ENCODE measurements at regions not wholly inside any gene's neighbourhood (a gene's known extent, or its start where the extent isn't known, plus 50 kb on each side); places are given as distances from the start of the nearest gene placed in this dataset.

DNA sequence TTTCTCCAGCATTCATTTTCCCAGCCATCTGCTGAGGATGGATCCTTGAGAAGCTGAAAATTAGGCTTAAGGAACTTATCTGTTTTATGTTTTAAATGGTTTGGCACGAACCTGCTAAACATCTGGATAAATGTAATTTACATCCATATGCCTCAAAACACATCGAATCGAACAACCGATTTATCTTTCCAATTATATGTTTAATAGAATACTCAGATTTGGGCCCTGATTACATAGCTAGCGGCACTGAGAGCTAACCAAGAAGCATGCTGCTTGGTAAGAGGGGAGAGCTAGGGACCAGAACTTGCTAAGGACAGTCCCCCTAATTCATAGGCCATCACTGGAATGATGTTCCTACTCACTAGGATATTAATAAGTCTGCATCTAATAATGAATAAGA is 144.4 kb downstream of the BUB3 start:
- TF ChIP-seq, protein P1, sequence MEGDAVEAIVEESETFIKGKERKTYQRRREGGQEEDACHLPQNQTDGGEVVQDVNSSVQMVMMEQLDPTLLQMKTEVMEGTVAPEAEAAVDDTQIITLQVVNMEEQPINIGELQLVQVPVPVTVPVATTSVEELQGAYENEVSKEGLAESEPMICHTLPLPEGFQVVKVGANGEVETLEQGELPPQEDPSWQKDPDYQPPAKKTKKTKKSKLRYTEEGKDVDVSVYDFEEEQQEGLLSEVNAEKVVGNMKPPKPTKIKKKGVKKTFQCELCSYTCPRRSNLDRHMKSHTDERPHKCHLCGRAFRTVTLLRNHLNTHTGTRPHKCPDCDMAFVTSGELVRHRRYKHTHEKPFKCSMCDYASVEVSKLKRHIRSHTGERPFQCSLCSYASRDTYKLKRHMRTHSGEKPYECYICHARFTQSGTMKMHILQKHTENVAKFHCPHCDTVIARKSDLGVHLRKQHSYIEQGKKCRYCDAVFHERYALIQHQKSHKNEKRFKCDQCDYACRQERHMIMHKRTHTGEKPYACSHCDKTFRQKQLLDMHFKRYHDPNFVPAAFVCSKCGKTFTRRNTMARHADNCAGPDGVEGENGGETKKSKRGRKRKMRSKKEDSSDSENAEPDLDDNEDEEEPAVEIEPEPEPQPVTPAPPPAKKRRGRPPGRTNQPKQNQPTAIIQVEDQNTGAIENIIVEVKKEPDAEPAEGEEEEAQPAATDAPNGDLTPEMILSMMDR (IDR thresholded peaks at IDR 0.05; ENCODE audit: low read depth, low read length, missing control alignments), result no peak
- H3K4me3 ChIP-seq (replicated peaks; ENCODE audit: low read depth, low read length), result no peak overlapping the region
- DNase-seq (ENCODE audit: extremely low read depth, low read depth), result no peak

DNA sequence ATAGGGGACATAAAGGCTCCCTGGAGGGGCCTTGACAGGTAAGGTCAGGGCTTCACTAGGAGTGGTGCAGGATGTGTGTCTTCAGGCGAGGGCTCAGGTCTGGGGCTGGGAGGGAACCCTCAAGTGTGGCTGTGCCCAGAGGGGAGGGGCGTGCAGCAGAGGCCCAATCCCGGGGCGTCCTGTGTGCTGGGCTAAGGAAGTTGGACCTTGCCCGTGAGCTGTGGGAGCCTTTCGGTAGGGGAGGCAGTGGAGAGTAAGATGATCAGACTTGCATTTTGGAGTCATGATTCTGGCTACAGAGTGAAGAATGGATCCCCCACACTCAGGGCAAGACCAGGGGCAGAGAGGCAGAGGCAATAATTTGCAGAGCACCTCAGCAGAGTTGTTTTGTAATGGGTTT is 145.4 kb downstream of the BUB3 start:
- no peak overlapping the region for H3K4me3 ChIP-seq (replicated peaks; ENCODE audit: low read depth, low read length)
- no peak for DNase-seq (ENCODE audit: extremely low read depth, low read depth)
- TF ChIP-seq, protein P1 (IDR thresholded peaks at IDR 0.05; ENCODE audit: low read depth, low read length, missing control alignments), result no peak

DNA sequence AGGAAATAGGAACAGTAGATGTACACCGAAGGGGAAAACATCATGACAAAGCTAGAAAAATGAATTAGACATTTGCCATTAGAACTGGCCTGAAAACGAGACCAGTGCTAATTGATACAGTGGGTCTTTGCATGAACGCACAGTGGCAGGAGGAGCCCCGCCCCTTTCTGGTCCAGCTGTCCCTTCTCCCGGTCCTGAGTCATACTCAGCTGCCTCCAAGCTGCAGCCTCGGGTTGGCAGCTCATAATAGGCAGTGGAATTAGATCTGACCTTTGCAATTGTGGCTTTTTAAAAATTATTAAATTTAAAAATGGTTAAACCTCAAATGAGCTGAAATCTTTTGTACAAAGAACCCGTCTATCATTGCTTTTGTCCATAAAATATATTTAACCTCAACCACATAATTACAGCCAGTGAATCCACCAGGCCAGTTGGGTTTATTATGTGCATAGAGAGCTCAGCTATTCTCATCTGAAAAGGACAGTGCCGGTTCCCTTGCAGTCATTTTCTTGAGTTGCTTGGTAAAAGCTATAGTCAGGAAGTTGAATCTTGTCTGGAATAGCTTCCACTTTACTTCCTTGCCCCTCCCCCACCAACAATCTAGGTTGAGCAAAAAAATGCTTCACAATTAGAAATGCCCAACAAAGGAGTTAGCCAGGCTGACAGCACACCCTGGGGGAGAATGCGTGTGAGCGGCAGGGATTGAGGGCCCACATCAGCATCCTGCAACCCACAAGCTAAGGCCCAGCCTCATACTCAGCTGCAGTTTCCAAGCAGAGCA is 147.1 kb downstream of the BUB3 start:
- TF ChIP-seq, protein P1 (IDR thresholded peaks at IDR 0.05; ENCODE audit: low read depth, low read length, missing control alignments), result no peak
- no peak overlapping the region for H3K4me3 ChIP-seq (replicated peaks; ENCODE audit: low read depth, low read length)
- DNase-seq (ENCODE audit: extremely low read depth, low read depth), result no peak

DNA sequence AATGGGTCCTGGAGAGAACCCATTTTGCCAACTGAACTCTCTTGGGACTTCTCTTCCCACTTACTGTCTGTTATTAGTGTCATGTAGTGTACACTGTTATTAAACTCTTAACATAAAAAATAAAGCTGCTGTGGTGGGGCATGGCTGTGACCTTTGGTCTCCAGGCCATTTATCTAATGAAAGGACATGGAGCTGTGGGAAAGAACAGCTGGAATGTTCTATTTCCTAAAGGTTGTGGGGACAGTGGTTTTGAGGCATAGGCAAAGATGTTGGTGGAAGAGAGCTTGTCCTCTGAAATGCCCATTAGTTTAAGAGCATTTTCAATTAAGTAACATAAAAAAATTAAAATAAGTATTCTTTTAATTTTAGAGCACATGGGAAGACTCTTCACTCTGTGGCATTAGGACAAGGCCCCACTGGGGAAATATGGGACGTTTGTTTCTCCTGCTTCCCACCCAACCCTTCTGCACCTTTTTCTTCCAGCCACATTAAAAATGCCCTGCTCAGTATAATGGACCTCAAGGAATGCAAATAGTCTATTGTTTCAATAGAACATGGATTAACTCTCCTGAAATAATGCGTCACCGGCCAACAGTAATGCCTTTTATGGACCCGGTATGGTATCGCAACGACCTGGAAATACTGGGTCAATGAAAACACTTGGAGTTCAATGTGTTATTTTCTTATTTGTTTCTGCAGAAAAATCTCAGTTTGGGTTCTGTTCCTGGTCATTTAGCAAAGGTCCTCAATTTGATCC is 149.6 kb downstream of the BUB3 start:
- H3K4me3 ChIP-seq (replicated peaks; ENCODE audit: low read depth, low read length), result no peak overlapping the region
- no peak for DNase-seq (ENCODE audit: extremely low read depth, low read depth)
- TF ChIP-seq, protein P1 (IDR thresholded peaks at IDR 0.05; ENCODE audit: low read depth, low read length, missing control alignments), result no peak

DNA sequence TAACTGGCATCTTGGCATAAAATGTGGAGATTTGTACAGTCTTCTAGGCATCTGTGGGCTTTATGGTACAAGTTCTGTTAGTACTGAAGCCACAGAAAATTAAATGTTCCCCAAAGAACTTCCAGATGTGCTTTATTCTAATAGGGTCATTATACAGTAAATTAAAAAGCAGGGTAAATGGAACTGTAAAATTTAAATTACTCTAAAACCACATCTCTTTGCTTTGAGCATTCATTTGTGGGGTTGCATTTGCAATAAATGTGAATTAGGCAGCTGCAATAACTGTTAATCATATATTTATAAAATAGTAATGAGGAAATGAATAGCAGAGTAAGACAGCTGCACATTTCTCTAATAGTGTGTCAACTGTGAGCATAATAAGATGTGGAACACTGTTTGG is 151.5 kb downstream of the BUB3 start:
- H3K4me3 ChIP-seq (replicated peaks; ENCODE audit: low read depth, low read length), result no peak overlapping the region
- DNase-seq (ENCODE audit: extremely low read depth, low read depth), result no peak
- TF ChIP-seq, protein P1 (IDR thresholded peaks at IDR 0.05; ENCODE audit: low read depth, low read length, missing control alignments), result no peak

DNA sequence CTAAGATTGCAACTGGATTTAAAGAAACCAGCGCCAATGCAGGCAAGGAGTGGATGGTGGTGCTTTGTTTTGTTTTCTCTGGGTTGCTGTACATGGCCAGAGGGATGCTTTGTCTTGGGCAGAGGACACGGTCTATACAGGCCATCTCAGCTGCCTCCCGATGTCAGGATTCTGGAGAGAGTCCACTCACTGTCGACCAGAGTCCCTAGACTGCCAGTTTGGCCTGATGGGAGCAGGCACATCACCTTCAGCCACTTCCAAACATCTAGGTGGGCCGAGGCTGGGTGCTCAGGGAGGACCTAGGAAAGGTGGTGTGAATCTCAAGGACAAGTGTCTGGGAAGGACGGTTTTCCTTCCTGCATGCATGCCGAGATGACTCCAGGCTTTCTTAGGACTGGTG is 152.1 kb downstream of the BUB3 start:
- H3K4me3 ChIP-seq (replicated peaks; ENCODE audit: low read depth, low read length), result no peak overlapping the region
- TF ChIP-seq, protein P1 (IDR thresholded peaks at IDR 0.05; ENCODE audit: low read depth, low read length, missing control alignments), result no peak
- no peak for DNase-seq (ENCODE audit: extremely low read depth, low read depth)

All from HFF-Myc (cell line).